ENCODE measurements at regions not wholly inside any gene's neighbourhood (a gene's known extent, or its start where the extent isn't known, plus 50 kb on each side); places are given as distances from the start of the nearest gene placed in this dataset.
"Not testable (repeated sequence)": the region's sequence is repeated elsewhere in the genome, so short reads cannot be mapped to it uniquely, and the experiment has no call there.

DNA sequence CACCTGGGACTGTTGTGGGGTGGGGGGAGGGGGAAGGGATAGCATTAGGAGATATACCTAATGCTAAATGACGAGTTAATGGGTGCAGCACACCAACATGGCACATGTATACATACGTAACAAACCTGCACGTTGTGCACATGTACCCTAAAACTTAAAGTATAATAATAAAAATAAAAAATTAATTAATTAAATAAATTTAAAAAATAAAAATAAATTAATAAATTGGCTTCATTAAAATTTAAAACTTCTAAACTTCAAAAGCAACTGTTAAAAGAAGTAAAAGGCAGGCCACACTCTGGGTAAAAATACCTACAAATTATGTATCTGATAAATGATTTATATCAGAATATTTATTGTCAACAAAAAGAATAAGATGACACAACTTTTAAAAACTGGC, 102.6 kb upstream of the SLIT2 start:
- TF ChIP-seq, protein P1, sequence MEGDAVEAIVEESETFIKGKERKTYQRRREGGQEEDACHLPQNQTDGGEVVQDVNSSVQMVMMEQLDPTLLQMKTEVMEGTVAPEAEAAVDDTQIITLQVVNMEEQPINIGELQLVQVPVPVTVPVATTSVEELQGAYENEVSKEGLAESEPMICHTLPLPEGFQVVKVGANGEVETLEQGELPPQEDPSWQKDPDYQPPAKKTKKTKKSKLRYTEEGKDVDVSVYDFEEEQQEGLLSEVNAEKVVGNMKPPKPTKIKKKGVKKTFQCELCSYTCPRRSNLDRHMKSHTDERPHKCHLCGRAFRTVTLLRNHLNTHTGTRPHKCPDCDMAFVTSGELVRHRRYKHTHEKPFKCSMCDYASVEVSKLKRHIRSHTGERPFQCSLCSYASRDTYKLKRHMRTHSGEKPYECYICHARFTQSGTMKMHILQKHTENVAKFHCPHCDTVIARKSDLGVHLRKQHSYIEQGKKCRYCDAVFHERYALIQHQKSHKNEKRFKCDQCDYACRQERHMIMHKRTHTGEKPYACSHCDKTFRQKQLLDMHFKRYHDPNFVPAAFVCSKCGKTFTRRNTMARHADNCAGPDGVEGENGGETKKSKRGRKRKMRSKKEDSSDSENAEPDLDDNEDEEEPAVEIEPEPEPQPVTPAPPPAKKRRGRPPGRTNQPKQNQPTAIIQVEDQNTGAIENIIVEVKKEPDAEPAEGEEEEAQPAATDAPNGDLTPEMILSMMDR (conservative IDR thresholded peaks at IDR 0.05; ENCODE audit: low read depth, low read length), result not testable (repeated sequence)
- TF ChIP-seq EZH2 (IDR thresholded peaks at IDR 0.05; ENCODE audit: borderline replicate concordance, low read depth, low read length, poor library complexity, severe bottlenecking), result not testable (repeated sequence)
